Stomach smooth muscle (tissue), 2 donors: ENCODE measurements at regions not wholly inside any gene's neighbourhood (a gene's known extent, or its start where the extent isn't known, plus 50 kb on each side); places are given as distances from the start of the nearest gene placed in this dataset.

ENCODE experiments used
- H3K27ac ChIP-seq: one replicate; pipeline ENCODE4 v1.7.0; 2013; ENCODE audit warnings: mild to moderate bottlenecking, low read length, inconsistent platforms
- H3K27me3 ChIP-seq, 2 donors: one replicate each; pipeline ENCODE4 v1.7.0; 2013; ENCODE audit warnings: low read length in 2 of 2; ENCODE audit not compliant: insufficient read depth in 2 of 2, control insufficient read depth in 1 of 2
- H3K36me3 ChIP-seq, 2 donors: one replicate each; pipeline ENCODE4 v1.7.0; 2013; ENCODE audit warnings: low read length in 2 of 2; ENCODE audit not compliant: control insufficient read depth in 2 of 2, insufficient read depth in 2 of 2
- H3K4me1 ChIP-seq: one replicate; pipeline ENCODE4 v1.7.0; 2013; ENCODE audit warnings: low read length; ENCODE audit not compliant: control insufficient read depth, insufficient read depth
- H3K4me3 ChIP-seq, 2 donors: one replicate each; pipeline ENCODE4 v1.7.0; 2013; ENCODE audit warnings: low read length in 2 of 2
- H3K9ac ChIP-seq, 2 donors: one replicate each; pipeline ENCODE4 v1.7.0; 2013; ENCODE audit warnings: low read length in 2 of 2, mild to moderate bottlenecking in 1 of 2
- H3K9me3 ChIP-seq, 2 donors: one replicate each; pipeline ENCODE4 v1.7.0; 2013; ENCODE audit warnings: low read length in 2 of 2; ENCODE audit not compliant: control insufficient read depth in 2 of 2
- donor health status: healthy.
- donor health status: Pancreatic carcinoma.

DNA sequence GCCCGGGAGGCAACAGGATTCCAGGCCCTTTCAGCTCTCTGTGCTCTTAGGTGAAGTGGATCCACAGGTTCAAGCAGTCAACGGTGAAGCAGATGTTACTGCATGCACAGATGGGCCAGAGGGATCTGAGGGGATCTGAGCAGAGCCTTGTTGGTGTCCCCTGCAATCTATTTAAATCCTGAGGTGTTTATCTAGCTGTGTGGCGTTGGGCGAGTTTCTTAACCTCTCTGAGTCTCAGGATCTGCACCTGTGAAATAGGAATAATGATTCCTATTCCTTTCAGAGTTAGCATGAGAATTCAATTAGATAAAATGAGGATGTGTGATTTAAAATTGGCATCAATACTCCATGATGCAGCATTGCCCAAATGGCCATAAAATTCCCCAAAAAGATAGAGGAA lies 237.3 kb upstream of the CDH5 start:
- no peak overlapping the region for H3K27ac ChIP-seq
- H3K9me3 ChIP-seq: no peaks in the 10 kb centered on the region
- no peak overlapping the region for H3K4me3 ChIP-seq
- no peaks in the 10 kb centered on the region for H3K36me3 ChIP-seq
- no peak overlapping the region for H3K9ac ChIP-seq
- peaks cover 0 to 11% of the 10 kb centered on the region in 2 donors for H3K27me3 ChIP-seq
- peaks cover 4% of the 10 kb centered on the region for H3K4me1 ChIP-seq

- Histone ChIP-seq H3K9me3 (no peaks in the 10 kb centered on the region), H3K9ac (no peak overlapping the region), H3K36me3 (no peaks in the 10 kb centered on the region), H3K27ac (no peak overlapping the region), H3K4me1 (peaks cover 4% of the 10 kb centered on the region), H3K4me3 (no peak overlapping the region), H3K27me3 (peaks cover 0 to 11% of the 10 kb centered on the region in 2 donors)
Measured at GRCh38 chr16:66128371-66128770, 238.1 kb upstream of the CDH5 start.

DNA sequence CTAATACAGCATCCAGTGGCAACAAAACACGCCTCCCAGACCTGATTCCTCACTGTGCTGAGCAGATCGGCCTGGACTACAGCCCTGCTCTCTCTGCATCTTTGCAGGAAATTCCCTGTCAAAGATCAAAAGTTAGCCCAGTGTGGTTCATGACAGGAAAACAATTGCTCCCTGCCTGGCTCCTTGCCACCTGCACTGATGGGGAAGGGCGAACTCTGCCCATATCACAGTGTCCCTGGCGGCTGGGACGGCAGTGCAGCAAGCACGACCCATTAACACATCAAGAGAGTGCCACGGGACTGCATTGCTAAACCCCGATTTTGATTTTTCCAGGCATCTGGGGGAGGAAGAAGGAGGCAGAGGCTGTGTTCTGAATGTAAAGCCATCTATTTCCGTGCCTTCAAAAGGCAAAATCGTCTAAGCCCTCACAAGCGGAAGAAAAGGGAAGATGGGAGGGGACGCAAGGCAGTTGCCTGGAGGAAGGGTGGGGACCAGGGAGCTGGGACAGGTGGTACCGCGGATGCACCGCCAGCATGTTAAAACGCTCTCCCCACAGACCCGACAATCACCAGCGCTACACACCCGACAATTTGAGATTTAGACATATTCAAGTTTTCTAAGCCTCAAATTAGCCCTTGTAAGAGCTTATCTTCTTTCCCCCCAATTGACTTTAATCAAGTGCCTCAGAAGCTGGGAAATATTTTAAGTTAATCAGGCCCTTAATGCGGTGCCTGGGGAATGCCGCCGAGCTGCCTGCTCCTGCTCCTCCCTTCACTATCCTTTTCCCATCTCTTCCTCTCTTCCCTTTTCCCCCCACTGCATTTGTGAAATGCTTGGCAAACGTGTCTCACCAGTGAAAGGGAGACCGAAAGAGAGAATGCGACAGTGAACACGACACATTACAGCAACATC lies 238.8 kb upstream of the CDH5 start:
- no peak overlapping the region for H3K4me3 ChIP-seq
- no peak overlapping the region for H3K27ac ChIP-seq
- peaks cover 4% of the 10 kb centered on the region for H3K4me1 ChIP-seq
- H3K36me3 ChIP-seq: no peaks in the 10 kb centered on the region
- peaks cover 0 to 11% of the 10 kb centered on the region in 2 donors for H3K27me3 ChIP-seq
- no peaks in the 10 kb centered on the region for H3K9me3 ChIP-seq
- H3K9ac ChIP-seq: no peak overlapping the region

DNA sequence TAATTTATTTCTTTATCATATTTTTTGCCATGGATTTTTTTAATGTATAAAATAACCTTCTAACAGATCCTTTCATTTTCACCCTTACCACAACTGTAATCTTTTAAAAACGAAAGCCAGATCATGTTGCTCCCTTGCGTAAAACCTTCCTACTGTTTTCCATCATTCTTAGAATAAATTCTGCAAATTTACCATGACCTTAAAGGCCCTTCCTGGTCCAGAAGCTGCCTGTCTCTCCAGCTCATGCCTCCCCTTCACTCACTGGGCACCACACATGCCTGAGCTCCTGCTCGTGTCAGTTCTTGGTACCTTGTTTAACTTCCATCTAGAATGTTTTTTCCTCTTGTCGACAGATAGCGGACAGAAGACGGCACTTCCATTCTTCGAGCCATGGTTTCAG lies 245.0 kb upstream of the CDH5 start:
- Histone ChIP-seq H3K4me3 (no peak overlapping the region), H3K9ac (no peak overlapping the region), H3K27me3 (peaks cover 0 to 5% of the 10 kb centered on the region in 2 donors), H3K27ac (no peak overlapping the region), H3K9me3 (no peaks in the 10 kb centered on the region), H3K4me1 (no peaks in the 10 kb centered on the region), H3K36me3 (no peaks in the 10 kb centered on the region)

DNA sequence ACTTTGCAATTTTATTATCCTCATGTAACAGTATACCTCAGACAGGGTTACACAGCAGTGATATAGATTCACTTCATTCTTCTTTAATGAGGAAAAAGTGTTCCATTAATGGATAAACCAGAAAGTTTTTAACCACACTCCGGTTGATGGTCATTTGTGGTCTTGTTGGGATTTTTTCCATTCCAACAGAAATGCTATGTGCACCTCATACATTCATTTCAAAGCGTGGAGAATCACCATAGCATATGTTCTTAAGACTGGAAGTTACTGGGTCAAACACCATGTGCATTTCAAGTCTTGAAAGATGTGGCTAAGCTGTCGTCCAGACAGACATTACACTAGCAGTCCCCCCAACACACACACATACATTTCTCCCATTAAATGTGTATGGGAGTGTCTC lies 245.8 kb upstream of the CDH5 start:
- no peak overlapping the region for H3K27ac ChIP-seq
- no peak overlapping the region for H3K9ac ChIP-seq

GRCh38 chr16:66116163-66117002 lies 250.1 kb upstream of the CDH5 start:
- Histone ChIP-seq H3K27ac (no peak overlapping the region), H3K36me3 (no peaks in the 10 kb centered on the region), H3K9me3 (peaks cover 0 to 4% of the 10 kb centered on the region in 2 donors), H3K4me1 (no peaks in the 10 kb centered on the region), H3K27me3 (no peaks in the 10 kb centered on the region), H3K9ac (no peak overlapping the region), H3K4me3 (no peak overlapping the region)

More for the DNA sequence above, 245.8 kb upstream of the CDH5 start:
- no peaks in the 10 kb centered on the region for H3K36me3 ChIP-seq
- H3K4me3 ChIP-seq: no peak overlapping the region
- H3K27me3 ChIP-seq: peaks cover 0 to 2% of the 10 kb centered on the region in 2 donors
- H3K4me1 ChIP-seq: no peaks in the 10 kb centered on the region
- H3K9me3 ChIP-seq: no peaks in the 10 kb centered on the region

DNA sequence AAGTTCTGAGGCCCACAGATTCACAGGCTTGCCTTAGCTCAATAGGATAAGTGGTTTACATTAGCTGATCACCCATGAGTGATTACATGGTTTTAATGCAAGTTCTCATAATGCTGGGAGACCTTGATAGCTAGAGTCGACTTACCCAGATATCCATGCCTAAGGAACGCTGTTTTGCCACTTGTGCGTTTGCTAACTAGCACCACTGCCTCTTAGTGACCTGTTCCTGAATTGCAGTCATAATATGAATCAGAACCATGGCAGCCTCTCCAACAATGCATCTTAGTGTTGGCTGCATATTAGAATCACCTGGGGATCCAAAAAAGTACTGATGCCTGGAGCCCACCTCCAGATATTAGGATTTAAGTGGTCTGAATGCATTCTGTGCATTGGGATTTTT lies 251.1 kb upstream of the CDH5 start:
- Histone ChIP-seq H3K36me3 (no peaks in the 10 kb centered on the region), H3K9ac (no peak overlapping the region), H3K27ac (no peak overlapping the region), H3K9me3 (peaks cover 0 to 4% of the 10 kb centered on the region in 2 donors), H3K27me3 (peaks cover 0 to 2% of the 10 kb centered on the region in 2 donors), H3K4me3 (no peak overlapping the region), H3K4me1 (no peaks in the 10 kb centered on the region)

DNA sequence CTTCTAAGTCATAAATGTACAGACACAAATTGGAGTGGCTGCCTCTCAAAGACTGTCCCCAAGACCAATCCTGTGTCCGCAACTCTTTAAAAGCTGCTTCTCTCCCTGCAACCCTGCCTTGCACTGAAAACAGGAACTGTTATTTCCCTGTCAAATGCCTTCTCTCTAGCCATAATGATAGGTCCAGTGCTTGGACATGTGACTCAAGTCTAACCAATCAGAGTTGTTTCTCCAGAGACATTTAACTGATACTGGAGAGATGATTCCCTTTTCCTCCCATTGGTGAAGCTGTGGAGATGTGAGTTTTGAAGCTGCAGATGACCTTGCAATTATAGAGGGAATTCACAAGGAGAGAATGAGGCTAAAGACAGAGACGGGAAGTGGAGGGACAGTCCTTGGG lies 253.3 kb upstream of the CDH5 start:
- Histone ChIP-seq H3K36me3 (no peaks in the 10 kb centered on the region), H3K9ac (no peak overlapping the region), H3K4me3 (no peak overlapping the region), H3K27ac (no peak overlapping the region), H3K4me1 (no peaks in the 10 kb centered on the region), H3K27me3 (peaks cover 0 to 2% of the 10 kb centered on the region in 2 donors), H3K9me3 (peaks cover 0 to 4% of the 10 kb centered on the region in 2 donors)

- no peak overlapping the region for H3K27ac ChIP-seq
- no peak overlapping the region for H3K9ac ChIP-seq
- H3K9me3 ChIP-seq: no peaks in the 10 kb centered on the region
- H3K4me1 ChIP-seq: no peaks in the 10 kb centered on the region
- H3K36me3 ChIP-seq: no peaks in the 10 kb centered on the region
- H3K27me3 ChIP-seq: peaks cover 0 to 2% of the 10 kb centered on the region in 2 donors
- no peak overlapping the region for H3K4me3 ChIP-seq
Measured at GRCh38 chr16:66109677-66110076, 256.8 kb upstream of the CDH5 start.

DNA sequence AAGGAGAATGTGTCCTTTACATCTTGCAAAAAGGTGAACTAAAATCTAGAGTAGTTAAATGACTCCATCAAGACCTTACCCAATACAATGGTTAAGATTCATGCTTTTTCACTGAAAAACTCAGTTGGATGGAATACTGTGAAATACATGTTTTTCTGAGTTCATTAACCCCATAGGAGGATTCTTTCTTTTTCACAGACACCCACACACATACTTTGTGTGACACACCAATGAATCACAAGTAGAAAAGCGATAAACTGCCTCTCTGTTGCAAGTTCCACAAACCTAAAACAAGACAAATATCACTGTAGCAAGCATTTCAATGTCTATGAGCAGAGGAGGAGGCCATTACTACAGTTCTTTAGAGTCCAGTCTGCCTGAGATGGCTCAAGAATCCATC lies 258.8 kb upstream of the CDH5 start:
- no peak overlapping the region for H3K27ac ChIP-seq
- no peaks in the 10 kb centered on the region for H3K36me3 ChIP-seq
- no peak overlapping the region for H3K4me3 ChIP-seq
- H3K4me1 ChIP-seq: no peaks in the 10 kb centered on the region
- peaks cover 0 to 2% of the 10 kb centered on the region in 2 donors for H3K27me3 ChIP-seq
- no peaks in the 10 kb centered on the region for H3K9me3 ChIP-seq
- no peak overlapping the region for H3K9ac ChIP-seq
